Ovary (tissue), 3 donors: ENCODE measurements at regions not wholly inside any gene's neighbourhood (a gene's known extent, or its start where the extent isn't known, plus 50 kb on each side); places are given as distances from the start of the nearest gene placed in this dataset.

Source experiments
- CTCF ChIP-seq, 3 donors: fragments of 450-650 bp in 2 of 3; fragments of 200-600 bp in 1 of 3; IDR thresholded peaks; one replicate each; pipeline versions ENCODE4 v1.5.1 to v1.8.0; 2016 to 2022; ENCODE audit warnings: antibody characterized with exemption in 3 of 3, mild to moderate bottlenecking in 1 of 3
- EP300 ChIP-seq: sonication (generic); formaldehyde crosslinking; IDR thresholded peaks from one replicate; pipeline ENCODE4 v1.6.1; 2017; ENCODE audit warnings: antibody characterized with exemption
- POLR2A ChIP-seq: fragments of 450-650 bp; IDR thresholded peaks from one replicate; pipeline ENCODE4 v1.6.1; 2017; ENCODE audit warnings: antibody characterized with exemption, mild to moderate bottlenecking, moderate library complexity
- donor health status: DM: no; HTN: no; CAD: no.

DNA sequence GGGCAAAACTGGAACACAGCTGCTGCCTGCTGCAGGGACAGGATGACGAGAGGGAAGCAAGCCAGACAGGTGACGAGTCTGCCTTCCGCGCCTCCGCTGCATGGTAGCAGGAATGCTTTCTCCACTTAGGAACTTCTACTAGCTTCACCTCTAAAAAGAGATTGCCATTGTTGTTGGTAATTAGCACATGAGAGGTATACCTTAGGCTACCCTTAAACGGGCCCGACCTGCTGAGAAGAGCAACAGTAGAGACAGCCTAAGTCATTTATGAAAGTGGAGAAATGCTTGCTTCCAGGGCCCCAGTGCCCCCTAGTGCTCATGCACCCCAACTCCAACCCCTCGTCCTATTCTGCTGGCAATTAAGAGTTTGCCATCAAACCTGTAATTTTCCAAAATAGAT, 96.9 kb upstream of the AKT3 start:
- TF ChIP-seq CTCF (IDR thresholded peaks at IDR 0.05) = no peak
- no peak for TF ChIP-seq POLR2A
- TF ChIP-seq EP300 = no peak
